SK-MEL-5 (cell line): ENCODE measurements at regions not wholly inside any gene's neighbourhood (a gene's known extent, or its start where the extent isn't known, plus 50 kb on each side); places are given as distances from the start of the nearest gene placed in this dataset.
"Not testable (repeated sequence)": the region's sequence is repeated elsewhere in the genome, so short reads cannot be mapped to it uniquely, and the experiment has no call there.

Experiments
- DNase-seq: peaks from one replicate; pipeline ENCODE4 v3.0.0-alpha.2; 2016; ENCODE audit warnings: low read depth, low spot score
- in situ Hi-C: cut with HindIII; loops from 2 replicates; pipeline ENCODE4 v1.10.0; 2016; ENCODE audit warnings: low sequenced_read_pairs, high pct_unique_total_duplicates, low pct_unique_long_range_greater_than_20kb

DNA sequence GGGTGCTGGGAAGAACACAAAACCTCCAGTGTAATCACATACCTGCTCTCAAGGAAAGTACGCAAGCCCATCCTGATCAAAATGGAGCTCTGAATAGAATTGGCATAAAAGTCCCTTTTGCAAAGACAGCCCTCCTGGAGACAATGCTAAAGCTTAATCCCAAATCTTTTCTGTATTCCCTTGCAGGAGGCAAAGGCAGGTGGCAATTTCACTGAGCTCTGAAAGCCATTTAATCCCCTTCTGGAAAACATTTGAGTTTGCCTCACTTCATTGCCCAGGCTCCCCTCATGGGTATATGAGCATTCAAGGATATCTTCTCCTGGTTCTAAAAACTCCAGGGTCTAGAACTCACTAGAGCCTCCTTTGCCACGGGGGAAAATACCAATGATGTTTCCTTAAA is 310.2 kb upstream of the CNR1 start:
- DNase-seq = no peak
- in situ Hi-C loops = no loop called here

DNA sequence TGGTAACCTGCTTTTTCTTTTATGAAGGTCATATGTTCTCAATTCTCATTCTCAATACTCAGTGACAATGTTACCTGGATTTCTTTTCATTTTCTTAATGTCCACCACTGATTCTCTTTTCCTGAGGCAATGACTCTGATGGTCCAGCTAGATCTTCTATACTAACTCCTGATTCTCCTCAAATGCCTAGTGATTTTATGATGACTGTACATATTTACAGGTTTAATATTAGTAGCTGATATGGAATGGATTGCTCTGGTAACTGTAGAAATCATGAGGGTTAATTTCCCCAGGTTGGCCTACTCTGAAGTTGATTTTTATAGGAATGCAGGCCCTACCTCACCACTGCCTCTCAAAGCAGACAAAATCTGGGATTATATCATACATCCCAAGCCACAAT is 308.6 kb upstream of the CNR1 start:
- DNase-seq = no peak
- in situ Hi-C loops = no loop called here

DNA sequence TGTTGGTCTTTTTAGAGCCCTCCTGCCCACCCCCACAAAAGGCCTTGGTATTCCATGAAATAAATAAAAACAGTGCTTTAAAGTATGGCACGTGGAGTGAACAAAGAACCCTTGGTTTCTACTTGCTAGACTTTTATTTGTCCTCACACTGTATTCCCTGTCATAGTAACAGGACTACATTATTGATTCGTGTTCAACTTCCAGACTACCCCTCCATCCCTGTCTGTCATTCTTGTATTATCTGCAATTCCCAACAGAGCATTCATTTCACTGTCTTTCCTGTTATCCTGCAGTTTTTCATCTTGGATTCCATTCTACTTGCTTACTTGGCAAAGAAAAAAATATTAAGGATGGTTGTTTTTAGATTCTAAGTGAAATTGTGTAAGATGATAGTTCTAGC is 307.4 kb upstream of the CNR1 start:
- no peak for DNase-seq
- in situ Hi-C loops = no loop called here

DNA sequence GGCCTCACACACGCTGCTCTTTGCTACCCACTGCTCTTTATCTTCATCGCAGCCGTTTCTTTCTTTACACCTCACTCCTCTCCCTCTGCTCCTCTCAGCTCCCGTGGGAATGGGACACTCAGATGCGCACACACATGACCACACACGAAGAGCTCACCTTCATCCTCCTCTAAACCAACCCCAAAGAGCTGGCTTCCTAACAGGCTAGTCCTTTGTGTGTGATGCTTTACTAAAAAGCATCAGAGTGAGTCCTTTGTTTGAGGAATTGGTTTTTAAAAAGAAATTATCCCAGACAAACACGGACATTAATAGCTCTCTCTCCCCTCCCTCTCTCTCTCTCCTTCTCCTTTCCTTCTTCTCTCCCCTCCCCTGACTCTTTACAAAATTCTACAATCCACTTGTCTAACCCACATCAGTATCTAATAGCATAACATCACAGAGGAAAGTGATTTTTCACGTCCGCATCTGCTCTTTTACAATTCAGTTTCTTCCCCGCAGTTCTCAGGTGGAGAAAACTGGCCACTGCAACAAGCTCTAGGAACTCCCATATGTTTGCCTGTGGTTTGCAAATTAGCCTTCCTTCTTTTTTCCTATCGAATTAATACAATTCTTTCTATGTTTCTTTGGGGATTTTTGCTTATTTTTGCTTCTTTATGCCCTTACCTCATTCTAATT is 306.8 kb upstream of the CNR1 start:
- DNase-seq = no peak
- in situ Hi-C loops = no loop called here

DNA sequence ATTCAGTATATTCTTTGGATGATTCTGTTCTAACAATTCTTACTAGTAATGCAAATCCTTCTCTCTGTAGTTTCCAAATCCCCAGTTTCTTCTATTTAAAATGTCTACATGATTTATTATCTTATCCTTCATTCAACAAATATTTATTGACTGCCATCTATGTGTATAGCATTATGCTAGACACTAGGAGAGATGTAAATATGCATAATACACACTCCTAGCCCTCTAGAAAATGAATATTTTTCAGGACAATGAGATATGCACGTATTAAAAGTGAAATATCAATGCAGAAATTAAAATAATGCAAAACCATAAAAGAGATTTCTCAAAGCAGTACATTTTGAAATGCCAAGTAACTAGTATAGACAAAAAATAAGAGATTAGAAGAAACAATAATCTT is 293.5 kb upstream of the CNR1 start:
- no peak for DNase-seq
- in situ Hi-C loops = no loop called here

DNA sequence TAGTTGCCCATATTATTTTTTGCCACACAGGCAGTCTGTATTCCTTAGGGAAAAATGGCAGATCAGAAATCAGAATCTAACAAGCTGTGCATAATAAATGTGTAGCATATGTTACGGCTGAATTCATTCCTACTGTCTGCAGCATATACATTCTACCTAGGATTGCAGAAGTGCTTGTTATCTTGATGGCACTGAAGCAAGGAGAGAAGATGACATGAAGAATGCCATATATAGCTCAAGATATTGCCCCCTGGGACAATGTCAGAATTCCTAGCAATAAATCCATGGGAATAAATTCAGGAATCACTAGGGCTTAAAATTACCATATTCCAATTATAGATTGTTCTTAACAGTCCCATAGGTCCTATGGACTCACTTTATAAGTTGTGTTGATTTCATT is 293.0 kb upstream of the CNR1 start:
- in situ Hi-C loops = no loop called here
- no peak for DNase-seq

DNA sequence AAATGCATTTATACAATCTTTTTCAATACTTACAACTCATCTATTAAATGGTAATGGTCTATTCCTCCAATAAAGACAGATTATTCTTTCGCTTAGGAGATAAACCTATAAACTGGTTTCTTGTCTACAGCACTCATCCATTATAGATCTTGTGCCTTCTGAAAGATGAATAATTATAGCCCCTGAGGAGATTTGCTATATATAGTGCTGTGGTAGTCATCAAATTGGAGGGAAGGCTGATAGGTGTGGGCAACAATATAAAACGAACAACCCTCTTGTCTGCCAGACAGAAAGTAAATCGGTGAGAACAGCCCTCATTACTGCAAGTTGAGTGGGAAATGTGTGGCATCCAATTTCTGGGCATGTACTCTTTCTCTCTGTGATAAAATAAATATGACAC is 292.5 kb upstream of the CNR1 start:
- in situ Hi-C loops = no loop called here
- no peak for DNase-seq

DNA sequence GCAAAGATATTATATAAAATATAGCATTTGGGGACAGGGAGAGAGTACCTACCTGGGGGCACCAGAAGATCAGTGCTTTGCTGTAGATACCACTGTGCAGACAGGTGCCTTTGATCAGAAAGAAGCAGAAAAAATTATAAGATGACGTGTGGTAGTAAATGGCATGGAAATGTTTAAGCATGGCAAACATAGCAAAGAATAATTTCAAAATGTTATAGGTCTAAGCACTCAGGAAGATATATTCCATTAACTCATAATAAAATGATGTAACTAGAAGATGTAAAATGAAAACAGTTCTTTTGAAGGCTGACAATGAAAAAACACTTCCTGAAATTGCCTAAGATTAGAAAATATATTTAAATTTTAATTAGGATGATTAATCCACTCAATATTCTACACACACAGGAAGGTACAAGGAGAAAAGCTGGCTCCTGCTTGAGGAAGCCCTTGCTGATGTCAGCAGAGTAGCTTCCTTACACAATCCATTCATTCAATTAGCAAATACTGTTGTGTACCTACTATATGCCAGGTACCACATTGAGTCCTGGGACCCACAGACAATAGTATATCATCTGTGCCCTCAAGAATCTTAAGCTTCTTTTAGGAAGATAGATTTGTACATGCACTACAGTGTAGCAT is 290.2 kb upstream of the CNR1 start:
- no peak for DNase-seq
- in situ Hi-C loops = no loop called here

DNA sequence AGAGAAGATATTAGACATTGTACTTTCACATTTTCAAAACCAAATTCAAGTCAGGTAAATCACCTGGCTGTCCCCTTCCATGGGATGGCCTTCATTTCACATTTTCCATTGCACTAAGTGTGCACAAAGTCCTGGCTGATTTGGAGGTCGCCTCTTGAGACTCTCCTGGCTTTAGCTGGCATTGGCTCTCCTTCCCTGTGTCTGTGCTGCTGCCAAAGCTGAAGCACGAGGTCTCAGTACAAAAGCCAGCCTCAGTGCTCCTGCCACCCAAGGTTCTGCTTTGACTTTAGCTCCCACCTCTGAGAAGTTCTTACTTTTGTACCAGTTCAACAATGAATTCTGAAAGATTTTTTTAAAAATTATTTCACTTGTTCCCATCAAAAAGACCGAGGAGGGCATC is 289.2 kb upstream of the CNR1 start:
- in situ Hi-C loops = no loop called here
- no peak for DNase-seq

DNA sequence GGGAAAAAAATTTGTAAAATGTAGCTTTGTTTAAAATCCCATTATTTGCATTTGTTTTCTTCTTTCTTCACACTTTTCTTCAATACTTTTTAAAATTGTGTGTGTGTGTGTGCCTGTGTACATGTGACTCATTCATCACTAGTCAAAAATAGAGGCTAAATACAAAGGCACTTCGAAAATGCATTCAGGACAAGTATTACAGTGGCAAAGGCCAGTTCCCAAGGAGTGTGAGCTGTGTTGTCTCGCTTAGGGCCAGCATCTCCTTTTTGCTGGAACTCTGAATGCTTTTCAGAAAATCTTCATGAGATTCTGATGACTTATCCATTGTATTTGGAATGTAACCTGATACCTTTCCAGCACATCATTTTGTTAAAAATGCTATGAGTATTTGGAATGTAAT is 288.5 kb upstream of the CNR1 start:
- no peak for DNase-seq
- in situ Hi-C loops = no loop called here

DNA sequence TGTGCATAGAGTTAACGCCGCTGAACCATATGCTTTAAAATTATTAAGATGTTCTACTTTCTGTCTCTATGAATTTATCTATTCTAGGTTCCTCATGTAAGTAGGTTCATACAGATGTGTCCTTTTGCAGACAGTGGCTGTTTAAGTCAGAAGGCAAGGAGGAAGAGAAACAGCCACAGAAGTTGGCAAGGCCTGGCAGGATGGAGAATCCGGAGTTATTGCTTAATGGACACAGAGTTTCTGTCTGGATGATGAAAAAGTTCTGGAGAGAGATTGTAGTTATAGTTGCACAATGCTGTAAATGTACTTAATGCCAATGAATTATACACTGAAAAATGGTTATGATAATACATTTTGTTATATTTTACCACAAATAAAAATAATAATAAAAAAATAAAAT is 283.6 kb upstream of the CNR1 start:
- no peak for DNase-seq
- in situ Hi-C loops = no loop called here

DNA sequence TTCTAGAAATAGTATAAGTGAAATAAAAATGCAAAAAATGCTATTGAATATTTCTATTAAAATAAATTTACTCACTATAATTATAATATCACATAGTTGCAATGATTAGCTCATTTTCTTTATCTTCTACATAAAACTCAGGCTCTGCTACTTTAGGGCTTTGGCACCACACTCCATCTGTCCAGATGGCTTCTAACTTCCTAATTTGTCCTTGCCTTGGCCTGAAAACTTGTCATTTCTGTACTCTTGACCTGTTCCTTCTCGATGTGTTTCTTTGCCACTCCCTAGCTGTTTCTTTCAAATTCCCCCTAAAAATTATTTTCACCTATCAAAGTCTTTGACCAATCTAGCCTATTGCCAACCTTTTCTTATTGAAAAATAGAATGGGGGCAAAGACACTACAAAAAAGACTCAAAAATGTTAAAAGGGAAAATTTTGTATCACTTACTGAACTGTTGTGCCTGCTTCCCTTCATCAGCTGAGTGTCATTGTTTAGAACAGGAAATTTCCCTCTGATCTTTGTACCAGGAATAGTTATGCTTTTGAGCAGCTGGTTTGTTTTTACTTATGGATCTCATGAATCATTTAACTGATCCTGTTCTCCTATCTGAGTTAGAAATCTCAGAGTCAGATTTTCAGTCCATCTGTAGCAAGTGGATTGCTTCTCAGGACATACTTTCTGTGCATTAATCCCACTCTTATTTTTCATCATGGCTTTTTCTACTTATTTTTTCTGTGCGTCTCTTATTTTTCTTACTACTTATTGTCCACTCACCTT is 279.2 kb upstream of the CNR1 start:
- in situ Hi-C loops = no loop called here
- no peak for DNase-seq

DNA sequence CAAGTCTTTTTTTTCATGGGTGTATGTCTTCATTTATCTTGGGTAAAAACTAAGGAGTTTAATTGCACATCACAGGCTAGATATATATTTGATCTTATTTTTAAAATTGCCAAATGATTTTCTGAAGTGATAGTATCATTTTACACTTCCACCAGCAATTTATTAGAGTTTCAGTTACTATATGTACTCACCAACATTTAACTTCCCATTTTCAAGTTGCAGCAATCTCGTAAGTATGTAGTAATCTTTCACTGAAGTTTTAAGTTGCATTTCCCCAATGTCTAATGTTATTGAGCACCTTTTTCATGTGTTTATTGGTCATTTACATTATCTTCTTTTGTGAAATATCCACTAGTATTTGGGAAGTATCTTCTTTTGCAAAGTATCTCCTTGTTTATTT is 277.4 kb upstream of the CNR1 start:
- in situ Hi-C loops = no loop called here
- DNase-seq = no peak

DNA sequence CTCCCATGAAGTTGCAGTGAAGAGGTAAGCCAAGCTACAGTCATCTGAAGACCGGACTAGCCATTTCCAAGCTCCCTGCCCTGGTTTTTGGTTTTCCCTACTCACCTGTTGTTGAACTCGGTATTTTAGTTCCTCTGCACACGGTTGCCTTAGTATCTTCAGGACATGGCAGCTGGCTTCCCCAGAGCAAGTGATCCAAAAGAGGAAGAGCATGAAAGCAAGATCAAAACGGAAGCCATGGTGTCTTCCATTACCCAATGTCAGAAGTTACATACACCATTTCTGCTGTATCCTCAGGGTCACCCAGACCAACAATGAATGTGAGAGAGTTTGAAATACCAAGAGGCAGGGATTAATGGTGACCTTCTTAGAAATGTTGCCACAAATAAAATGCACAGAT is 276.6 kb upstream of the CNR1 start:
- in situ Hi-C loops = no loop called here
- no peak for DNase-seq

DNA sequence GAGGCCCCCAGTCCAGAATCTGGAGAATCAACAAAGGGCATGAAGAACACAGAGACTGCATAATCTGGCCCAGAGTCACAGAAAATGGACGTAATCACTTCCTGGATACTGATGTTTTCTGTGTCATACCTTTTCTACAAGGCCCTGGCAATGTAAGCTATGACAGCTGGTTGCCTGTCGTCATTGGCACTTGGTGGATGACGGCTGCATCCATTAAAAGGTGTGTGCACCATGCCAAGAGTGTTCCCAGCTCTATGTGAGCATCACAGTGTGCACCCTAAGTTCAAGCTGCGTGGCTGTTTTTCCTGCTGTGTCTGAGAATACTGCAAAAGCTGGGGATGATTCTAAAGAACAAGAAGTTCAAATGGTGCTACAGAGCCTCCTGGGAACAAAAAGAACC is 275.2 kb upstream of the CNR1 start:
- in situ Hi-C loops = no loop called here
- no peak for DNase-seq

DNA sequence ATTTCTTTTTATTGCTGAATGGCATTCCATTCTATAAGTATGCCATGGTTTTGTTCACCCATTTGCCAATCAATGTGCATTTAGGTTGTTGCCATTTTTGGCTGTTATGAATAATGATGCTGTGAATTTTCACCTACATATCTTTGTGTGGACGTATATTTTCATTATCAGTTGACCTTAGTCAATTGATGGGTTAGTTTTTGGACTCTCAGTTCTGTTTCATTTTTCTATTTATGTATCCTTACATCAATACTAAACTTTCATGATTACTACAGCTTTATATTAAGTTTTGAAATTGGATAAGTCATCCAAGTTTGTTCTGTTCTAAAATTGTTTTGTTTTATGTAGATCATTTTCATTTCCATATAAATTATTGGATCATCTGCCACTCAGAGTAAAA is 261.9 kb upstream of the CNR1 start:
- in situ Hi-C loops = no loop called here
- no peak for DNase-seq

DNA sequence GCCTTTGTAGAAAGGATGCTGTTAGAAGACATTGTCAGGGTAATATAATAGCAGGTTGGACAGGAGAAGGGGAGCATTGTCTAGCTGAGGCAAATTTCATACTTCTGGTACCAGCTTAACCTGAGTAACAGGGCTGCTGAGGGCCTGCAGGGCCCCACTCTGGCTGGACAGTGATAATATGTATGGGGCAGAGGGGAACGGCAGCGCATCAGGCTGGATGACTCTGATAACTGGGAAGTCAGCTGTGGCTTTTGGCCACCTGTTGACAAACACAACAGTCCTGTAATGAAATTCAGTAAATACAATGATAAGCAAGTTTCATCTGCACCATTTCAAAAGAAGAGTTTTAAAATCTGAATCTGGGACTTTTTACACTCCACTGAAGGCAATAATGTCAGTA is 259.9 kb upstream of the CNR1 start:
- DNase-seq = no peak
- in situ Hi-C loops = no loop called here

DNA sequence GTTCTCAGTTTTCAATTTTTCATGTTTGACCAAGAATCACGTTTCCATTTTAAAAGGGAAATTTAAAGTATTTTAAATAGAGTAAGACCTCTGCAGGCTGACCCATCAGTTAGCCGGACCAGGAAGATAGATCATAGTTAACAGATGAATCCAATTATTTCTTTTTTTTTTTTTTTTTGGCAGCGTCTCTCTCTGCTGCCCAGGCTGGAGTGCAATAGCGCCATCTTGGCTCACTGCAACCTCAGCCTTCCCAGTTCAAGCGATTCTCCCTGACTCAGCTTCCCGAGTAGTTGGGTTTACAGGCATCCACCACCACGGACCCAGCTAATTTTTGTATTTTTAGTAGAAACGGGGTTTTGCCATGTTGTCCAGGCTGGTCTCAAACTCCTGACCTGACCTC is 256.7 kb upstream of the CNR1 start:
- DNase-seq = peak; percentile 43
- in situ Hi-C loops = no loop called here

DNA sequence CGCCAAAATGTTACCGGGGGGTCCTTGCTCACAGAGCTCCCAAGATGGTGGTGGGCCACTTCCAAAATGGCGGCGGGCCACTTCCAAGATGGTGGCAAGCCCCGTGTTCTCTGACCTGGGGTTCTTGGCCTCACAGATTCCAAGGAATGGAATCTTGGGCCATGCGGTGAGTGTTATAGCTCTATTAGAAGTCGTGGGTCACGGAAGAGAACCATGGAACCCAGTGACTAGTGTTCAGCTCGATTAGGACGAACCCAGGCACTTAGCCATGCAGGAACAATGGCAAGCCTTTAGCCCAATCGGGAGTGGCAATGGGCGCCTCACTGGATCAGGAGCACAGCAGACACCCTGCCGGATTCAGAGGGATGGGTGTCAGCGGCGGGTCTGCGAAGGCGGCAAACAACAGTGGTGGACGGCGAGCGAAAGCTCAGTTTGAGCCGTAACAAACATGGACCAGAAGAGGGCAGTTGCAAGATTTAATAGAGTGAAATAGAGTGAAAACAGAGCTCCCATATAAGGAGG is 254.9 kb upstream of the CNR1 start:
- in situ Hi-C loops, DNase-seq: not testable (repeated sequence)
